T-helper 2 cell treated with Interferon-gamma antibody and Interleukin-4, amounts not matched to agents 5 μg/mL and 100 μg/mL, for 36 hours (primary cell): ENCODE measurements at regions not wholly inside any gene's neighbourhood (a gene's known extent, or its start where the extent isn't known, plus 50 kb on each side); places are given as distances from the start of the nearest gene placed in this dataset.

Source experiments
- DNase-seq: peaks from one replicate; pipeline ENCODE4 v3.0.0; 2021; ENCODE audit warnings: low spot score
- H3K27ac Mint-ChIP-seq: one replicate; pipeline ENCODE4 v1.8.0; 2021; ENCODE audit warnings: mild to moderate bottlenecking, mixed read lengths
- H3K27me3 Mint-ChIP-seq: one replicate; pipeline ENCODE4 v1.8.0; 2021; ENCODE audit warnings: low read depth, mixed read lengths
- H3K36me3 Mint-ChIP-seq: one replicate; pipeline ENCODE4 v1.8.0; 2021; ENCODE audit warnings: low read depth, mixed read lengths
- H3K4me1 Mint-ChIP-seq: one replicate; pipeline ENCODE4 v1.8.0; 2021; ENCODE audit warnings: low read depth, mixed read lengths
- H3K4me3 Mint-ChIP-seq: one replicate; pipeline ENCODE4 v1.8.0; 2022; ENCODE audit warnings: mild to moderate bottlenecking, moderate library complexity, mixed read lengths
- H3K9me3 Mint-ChIP-seq: one replicate; pipeline ENCODE4 v1.8.0; 2021; ENCODE audit warnings: mixed read lengths

DNA sequence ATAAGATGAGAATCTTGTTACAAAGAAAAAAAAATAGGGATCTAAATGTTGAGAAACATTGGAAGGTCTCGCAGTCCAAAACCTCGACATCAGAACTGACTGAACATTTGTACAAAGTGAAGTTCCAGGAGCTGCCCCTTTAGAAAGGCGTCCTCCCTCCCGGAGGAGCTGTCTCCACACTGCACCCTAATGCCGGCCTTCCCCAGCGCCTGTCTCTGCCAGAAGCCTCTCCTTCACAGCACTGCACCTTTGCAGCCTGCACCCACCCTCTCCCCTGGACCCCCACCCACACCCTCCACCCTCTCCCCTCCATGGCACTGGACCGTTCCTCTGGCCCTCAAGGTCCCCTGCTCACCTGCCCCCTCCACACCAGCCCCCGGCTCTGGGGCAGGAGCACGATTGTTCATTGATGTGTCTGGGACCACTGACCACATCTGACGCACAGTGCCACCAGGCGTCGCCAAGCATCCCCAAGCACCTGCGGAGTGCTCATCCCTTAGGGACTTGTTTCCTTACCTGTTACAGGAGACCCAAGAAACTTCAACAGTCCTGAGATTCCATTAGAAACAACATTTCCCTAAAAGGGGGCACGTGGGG lies 90.3 kb upstream of the SNTG2 start:
- Mint-ChIP-seq H3K4me1 (peaks cover 5% of the 10 kb centered on the region), H3K27me3 (peaks cover 3% of the 10 kb centered on the region), H3K36me3 (no peaks in the 10 kb centered on the region), H3K9me3 (peaks cover under 1% of the 10 kb centered on the region), H3K27ac (no peak overlapping the region), H3K4me3 (no peak overlapping the region)
- DNase-seq = no peak

DNA sequence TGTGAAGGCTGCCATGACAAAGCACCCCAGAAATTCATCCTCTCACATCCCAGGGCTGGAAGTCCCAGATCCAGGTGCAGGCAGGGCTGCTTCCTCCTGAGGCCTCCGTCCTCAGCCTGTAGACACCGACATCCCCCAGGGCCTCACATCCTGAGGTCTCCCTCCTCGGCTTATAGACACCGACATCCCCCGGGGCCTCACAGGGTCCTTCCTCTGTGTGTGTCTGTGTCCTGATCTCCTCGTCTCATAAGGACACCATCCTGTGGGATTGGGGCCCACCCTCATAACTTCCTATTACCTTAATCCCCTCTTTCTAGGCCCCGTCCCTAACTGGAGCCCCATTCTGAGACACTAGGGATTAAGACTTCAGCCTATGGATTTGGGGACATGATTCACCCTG lies 92.0 kb upstream of the SNTG2 start:
- no peak overlapping the region for H3K27ac Mint-ChIP-seq
- H3K4me3 Mint-ChIP-seq = no peak overlapping the region
- H3K9me3 Mint-ChIP-seq = peaks cover 10% of the 10 kb centered on the region
- peaks cover 11% of the 10 kb centered on the region for H3K4me1 Mint-ChIP-seq
- peaks cover 2% of the 10 kb centered on the region for H3K36me3 Mint-ChIP-seq
- H3K27me3 Mint-ChIP-seq = peaks cover 3% of the 10 kb centered on the region
- no peak for DNase-seq

DNA sequence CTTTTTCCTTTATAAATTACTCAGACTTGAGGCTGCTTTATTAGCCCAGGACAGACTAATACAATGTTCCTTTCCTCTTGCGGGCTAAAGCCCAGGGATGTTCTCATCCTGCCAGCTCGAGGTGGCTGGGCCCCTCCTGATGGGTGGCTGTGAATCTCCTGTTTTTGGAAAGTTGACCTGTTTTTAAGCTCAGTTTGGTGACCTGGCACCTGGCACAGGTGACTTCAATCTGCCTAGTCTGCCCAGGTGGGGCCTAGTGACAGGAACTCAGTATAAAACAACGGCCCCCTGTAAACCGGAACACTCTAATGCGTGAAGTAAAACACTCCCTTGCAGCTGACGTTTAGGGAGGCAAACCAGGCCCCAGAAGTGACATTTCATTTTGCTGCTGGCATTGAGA lies 92.7 kb upstream of the SNTG2 start:
- Mint-ChIP-seq H3K4me1 (peaks cover 11% of the 10 kb centered on the region), H3K27ac (no peak overlapping the region), H3K27me3 (peaks cover 3% of the 10 kb centered on the region), H3K36me3 (peaks cover 2% of the 10 kb centered on the region), H3K4me3 (no peak overlapping the region), H3K9me3 (peaks cover 10% of the 10 kb centered on the region)
- DNase-seq = no peak

DNA sequence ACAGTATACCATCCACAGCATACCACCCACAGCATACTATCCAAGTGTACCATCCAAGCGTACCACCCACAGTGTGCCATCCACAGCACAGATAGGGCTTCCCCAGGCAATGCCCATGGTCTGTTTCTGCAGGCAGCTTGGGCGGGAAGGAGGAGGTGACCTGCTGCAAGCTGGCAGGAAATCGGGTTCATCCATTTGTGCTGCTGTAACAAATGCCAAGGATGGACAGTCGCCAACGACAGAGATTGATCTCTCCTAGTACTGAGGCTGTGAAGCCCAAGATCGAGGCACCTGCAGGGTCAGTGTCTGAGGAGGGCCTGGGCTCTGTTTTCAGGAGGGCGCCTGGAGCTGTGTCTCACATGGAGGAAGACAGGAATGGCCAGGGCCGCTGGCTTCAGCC lies 93.6 kb upstream of the SNTG2 start:
- H3K9me3 Mint-ChIP-seq = peaks cover 10% of the 10 kb centered on the region

DNA sequence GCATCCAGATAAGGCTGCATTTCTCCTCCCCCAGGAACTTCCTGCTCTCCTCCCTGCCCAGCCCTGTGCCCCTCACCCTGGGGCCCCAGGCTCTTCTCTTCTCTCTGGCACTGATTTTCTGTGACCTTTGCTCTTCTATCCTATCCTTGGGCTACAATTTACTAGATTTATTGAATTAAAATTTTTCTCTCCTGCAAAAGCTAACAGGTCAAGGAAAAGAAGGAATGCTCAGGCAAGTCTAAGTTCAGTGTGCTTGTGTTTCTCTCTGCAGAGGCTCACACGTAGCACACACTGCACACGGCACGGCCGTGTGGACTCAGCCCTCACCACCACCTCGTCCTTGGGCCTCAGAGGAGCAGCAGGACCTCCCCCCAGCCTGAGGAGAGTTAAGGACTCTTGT lies 94.2 kb upstream of the SNTG2 start:
- no peak overlapping the region for H3K4me3 Mint-ChIP-seq
- H3K36me3 Mint-ChIP-seq = peaks cover 2% of the 10 kb centered on the region
- no peak overlapping the region for H3K27ac Mint-ChIP-seq
- peaks cover 3% of the 10 kb centered on the region for H3K27me3 Mint-ChIP-seq
- peaks cover 11% of the 10 kb centered on the region for H3K4me1 Mint-ChIP-seq
- peaks cover 10% of the 10 kb centered on the region for H3K9me3 Mint-ChIP-seq
- DNase-seq = no peak

More for the DNA sequence above, 93.6 kb upstream of the SNTG2 start:
- Mint-ChIP-seq H3K27ac (no peak overlapping the region), H3K4me3 (no peak overlapping the region), H3K27me3 (peaks cover 3% of the 10 kb centered on the region), H3K36me3 (peaks cover 2% of the 10 kb centered on the region), H3K4me1 (peaks cover 11% of the 10 kb centered on the region)
- DNase-seq = no peak

DNA sequence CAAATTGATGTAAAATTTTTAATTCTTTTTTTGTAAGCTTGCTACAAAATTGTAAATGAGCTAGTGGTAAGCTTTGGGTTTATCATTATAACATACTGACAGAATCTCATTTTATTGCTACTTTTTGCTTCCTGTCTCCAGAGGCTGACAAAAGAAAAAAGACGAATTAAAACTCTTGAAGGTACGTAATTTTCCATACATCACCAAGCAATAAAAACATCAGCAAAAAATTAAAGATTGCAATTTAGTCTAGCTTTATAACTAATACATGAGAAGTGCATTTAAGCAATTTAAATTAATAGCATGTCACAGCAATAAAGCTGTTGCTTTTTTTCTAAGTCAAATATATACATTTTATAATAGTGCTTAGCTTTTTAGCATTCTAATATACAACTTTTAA lies 94.6 kb upstream of the SNTG2 start:
- H3K27ac Mint-ChIP-seq = no peak overlapping the region
- no peak for DNase-seq
- H3K36me3 Mint-ChIP-seq = peaks cover 2% of the 10 kb centered on the region
- no peak overlapping the region for H3K4me3 Mint-ChIP-seq
- peaks cover 10% of the 10 kb centered on the region for H3K9me3 Mint-ChIP-seq
- peaks cover 3% of the 10 kb centered on the region for H3K27me3 Mint-ChIP-seq
- H3K4me1 Mint-ChIP-seq = peaks cover 11% of the 10 kb centered on the region

DNA sequence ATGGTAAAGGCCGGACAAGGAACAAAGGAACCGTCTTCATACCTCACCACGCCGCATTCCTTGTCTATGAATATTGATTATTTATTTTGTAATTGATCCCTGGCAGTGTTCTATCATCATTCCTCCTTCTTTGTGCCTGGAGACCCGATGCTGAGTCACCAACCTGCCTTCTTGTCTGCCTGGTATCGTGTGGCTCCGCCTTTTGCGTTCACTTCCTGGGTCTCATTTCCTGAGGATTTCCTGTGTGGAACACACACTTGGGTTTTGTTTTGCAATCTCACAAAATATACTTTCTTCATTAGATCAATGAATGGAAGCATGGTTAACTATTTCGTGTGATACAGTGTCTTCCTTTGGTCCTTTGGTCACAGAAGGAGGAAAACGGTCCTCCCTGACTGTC lies 95.5 kb upstream of the SNTG2 start:
- peak overlapping the region; percentile 33 for H3K4me3 Mint-ChIP-seq
- no peak for DNase-seq
- peak overlapping the region; percentile 41 for H3K27ac Mint-ChIP-seq

DNA sequence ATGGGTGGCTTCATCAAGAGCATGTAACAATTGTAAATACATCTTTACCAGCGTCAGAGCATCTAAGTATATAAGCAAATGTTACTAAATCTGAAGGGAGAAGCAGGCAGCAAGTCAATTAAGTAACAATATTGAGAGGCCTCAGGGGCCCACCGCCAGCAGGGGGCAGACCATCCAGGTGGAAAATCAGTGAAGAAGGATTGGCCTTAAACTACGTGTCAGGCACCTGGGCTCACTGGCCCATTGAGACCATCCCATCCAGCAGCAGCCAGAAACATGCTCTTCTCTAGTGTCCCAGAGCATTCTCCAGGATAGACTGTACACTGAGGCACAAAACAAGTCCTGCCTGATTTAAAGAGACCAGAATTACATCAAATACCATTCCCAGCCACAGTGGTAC lies 96.2 kb upstream of the SNTG2 start:
- peaks cover 10% of the 10 kb centered on the region for H3K9me3 Mint-ChIP-seq
- peak; percentile 17 for DNase-seq
- no peak overlapping the region for H3K4me3 Mint-ChIP-seq
- peaks cover 2% of the 10 kb centered on the region for H3K36me3 Mint-ChIP-seq
- peaks cover 11% of the 10 kb centered on the region for H3K4me1 Mint-ChIP-seq
- H3K27me3 Mint-ChIP-seq = peaks cover 3% of the 10 kb centered on the region
- H3K27ac Mint-ChIP-seq = no peak overlapping the region

More for the DNA sequence above, 95.5 kb upstream of the SNTG2 start:
- H3K4me1 Mint-ChIP-seq = peaks cover 11% of the 10 kb centered on the region
- peaks cover 2% of the 10 kb centered on the region for H3K36me3 Mint-ChIP-seq
- peaks cover 3% of the 10 kb centered on the region for H3K27me3 Mint-ChIP-seq
- peaks cover 10% of the 10 kb centered on the region for H3K9me3 Mint-ChIP-seq

DNA sequence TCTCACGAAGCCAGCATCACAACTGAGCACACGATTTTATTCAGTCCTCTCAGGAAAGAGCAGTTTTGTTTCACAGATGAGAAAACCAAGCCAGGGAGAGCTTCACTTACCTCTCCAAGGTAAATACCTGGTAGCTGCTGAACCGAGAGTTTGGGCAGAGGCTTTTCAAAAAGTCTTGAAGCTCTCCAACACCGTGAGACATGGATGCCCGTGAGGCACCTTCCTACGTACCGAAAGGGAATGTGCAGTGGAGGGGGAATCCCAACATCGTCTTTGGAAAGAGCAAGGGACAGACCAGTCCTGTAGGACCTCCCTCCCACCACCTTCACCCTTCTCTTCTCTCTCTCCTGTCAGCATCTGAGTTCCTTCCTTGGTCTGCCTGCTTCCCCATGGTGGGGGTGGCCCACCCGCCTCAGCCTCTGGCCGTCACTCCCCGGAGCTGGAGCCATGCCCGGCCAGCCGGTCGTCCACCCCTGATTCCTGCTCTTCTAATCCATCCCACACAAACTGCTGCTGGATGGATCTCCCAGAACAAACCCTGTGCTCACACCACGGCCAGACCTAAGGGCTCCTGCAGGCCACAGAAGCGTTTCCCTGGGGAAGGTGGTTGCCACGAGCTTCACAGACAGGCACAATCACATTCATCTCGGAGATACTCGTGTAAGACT lies 97.3 kb upstream of the SNTG2 start:
- peaks cover 10% of the 10 kb centered on the region for H3K9me3 Mint-ChIP-seq
- no peak for DNase-seq
- H3K27me3 Mint-ChIP-seq = peaks cover 3% of the 10 kb centered on the region
- peaks cover 11% of the 10 kb centered on the region for H3K4me1 Mint-ChIP-seq
- no peak overlapping the region for H3K27ac Mint-ChIP-seq
- peaks cover 2% of the 10 kb centered on the region for H3K36me3 Mint-ChIP-seq
- no peak overlapping the region for H3K4me3 Mint-ChIP-seq

DNA sequence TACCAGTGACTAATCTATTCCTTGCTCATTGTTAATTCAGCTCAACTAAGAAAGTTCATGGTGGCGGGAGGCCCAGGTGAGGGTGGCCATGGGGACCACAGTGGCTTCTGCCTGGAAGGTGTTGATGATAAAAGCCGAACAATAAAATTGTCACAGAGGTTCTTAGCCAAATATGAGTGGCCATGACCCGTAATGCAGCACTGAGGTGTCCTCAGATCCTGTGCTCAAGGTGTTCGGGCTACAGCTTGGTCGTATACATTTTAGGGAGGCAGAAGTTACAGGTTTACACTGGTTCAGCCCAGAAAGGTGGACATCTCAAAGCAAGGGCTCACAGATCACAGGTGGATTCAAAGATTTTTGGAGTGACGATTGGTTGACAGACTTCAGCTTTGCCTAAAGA lies 98.5 kb upstream of the SNTG2 start:
- H3K27ac Mint-ChIP-seq = no peak overlapping the region
- H3K9me3 Mint-ChIP-seq = peaks cover 10% of the 10 kb centered on the region
- peaks cover 11% of the 10 kb centered on the region for H3K4me1 Mint-ChIP-seq
- H3K4me3 Mint-ChIP-seq = no peak overlapping the region
- H3K27me3 Mint-ChIP-seq = peaks cover 3% of the 10 kb centered on the region
- DNase-seq = no peak
- H3K36me3 Mint-ChIP-seq = peaks cover 2% of the 10 kb centered on the region

DNA sequence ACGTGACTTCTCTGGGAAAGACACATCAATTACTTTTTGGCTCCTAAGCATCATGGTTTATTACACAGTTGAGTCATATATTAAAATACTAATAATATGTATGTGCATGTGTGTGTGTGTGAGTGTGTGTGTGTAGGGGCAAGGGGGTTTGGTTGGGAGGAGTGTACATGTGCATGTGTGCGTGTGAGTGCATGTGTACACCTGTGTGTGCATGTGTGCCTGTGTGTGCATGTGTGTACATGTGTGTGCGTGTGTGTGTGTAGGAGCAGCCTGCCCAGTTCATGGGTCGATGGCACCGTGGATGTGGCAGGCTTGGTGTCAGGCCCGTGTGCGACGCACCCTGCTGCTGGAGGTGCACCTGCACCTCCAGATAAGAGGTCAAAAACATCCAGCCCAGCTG lies 99.0 kb upstream of the SNTG2 start:
- no peak for DNase-seq
- Mint-ChIP-seq H3K4me3 (no peak overlapping the region), H3K36me3 (peaks cover 2% of the 10 kb centered on the region), H3K9me3 (peaks cover 10% of the 10 kb centered on the region), H3K27me3 (peaks cover under 1% of the 10 kb centered on the region), H3K4me1 (peaks cover 11% of the 10 kb centered on the region), H3K27ac (no peak overlapping the region)

DNA sequence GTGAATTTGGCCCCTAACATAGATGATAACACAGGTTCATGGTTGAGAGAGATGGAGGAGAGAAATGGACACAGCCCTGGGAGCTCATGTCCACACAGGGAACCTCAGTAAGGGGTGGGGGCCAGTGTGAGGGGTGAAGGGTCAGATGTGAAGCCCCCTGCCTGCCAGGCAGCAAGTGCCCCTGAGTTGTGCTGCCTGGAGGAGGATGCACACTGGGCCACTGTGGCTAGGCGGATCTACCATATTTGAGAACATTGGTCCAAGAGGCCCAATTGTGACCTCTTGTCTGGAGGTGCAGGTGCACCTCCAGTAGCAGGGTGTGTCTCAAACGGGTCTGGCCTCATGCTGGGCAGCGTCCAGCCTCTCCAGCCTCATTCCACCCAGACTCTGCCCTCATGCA lies 99.6 kb upstream of the SNTG2 start:
- Mint-ChIP-seq H3K27ac (no peak overlapping the region), H3K4me3 (no peak overlapping the region), H3K27me3 (no peaks in the 10 kb centered on the region), H3K36me3 (peaks cover 2% of the 10 kb centered on the region), H3K9me3 (peaks cover 10% of the 10 kb centered on the region), H3K4me1 (peaks cover 11% of the 10 kb centered on the region)
- DNase-seq = no peak

DNA sequence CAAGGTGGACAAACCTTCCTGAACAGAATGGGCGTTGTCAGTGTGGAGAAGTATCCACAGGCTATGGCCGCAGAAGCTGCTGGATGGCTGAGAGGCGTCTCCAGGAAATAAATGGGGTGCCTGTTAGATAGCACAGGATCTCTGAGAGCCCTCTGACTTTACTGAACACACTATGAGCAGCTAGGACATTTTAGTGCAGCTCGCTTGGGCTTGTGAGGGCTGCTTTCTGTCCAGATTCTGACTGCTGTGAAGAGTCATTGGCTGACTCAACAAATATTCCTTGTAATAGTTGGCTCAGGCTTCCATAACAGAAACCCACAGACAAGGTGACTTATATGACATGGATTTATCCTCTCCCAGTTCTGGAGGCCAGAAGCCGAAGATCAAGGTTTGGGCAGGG lies 100.2 kb upstream of the SNTG2 start:
- Mint-ChIP-seq H3K27me3 (no peaks in the 10 kb centered on the region), H3K4me3 (no peak overlapping the region), H3K27ac (no peak overlapping the region), H3K9me3 (peaks cover 10% of the 10 kb centered on the region), H3K36me3 (peaks cover 2% of the 10 kb centered on the region), H3K4me1 (peaks cover 7% of the 10 kb centered on the region)
- DNase-seq = no peak

DNA sequence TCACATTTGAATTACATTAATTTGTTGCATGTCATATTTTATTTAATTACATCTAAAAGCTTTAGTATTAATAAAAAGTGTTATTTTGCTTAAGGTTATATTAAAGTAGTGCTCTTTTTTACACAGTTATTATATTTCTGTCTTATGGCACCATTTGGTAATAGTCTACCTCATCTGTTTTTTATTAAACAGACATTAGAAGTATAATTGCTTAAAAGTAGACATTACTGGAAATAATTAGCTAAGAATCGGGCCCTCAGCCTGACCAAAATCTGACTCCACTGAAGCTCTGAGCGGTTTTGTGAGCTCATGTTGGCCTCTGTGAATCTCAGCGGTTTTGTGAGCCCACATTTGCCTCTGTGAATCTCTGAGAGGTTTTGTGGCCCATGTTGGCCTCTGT lies 102.5 kb upstream of the SNTG2 start:
- no peak overlapping the region for H3K4me3 Mint-ChIP-seq
- H3K27me3 Mint-ChIP-seq = no peaks in the 10 kb centered on the region
- no peaks in the 10 kb centered on the region for H3K36me3 Mint-ChIP-seq
- no peak overlapping the region for H3K27ac Mint-ChIP-seq
- H3K9me3 Mint-ChIP-seq = no peaks in the 10 kb centered on the region
- H3K4me1 Mint-ChIP-seq = no peaks in the 10 kb centered on the region
- no peak for DNase-seq

DNA sequence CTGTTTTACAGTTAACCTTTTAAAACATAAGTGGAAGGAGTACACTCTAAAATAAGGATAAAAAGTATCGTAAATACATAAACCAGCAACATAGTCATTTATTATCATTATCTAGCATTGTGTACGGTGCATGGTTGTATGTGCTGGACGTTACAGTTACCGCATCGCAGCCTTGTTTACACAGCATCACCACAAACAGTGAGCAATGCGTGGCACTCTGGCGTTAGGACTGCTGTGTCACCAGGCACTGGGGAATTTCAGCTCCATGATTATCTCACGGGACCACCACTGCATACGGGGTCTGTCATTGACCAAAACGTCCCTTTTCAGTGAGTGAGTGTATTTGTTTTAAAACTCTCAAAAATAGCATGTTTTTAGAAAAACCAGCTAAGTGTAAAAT lies 103.0 kb upstream of the SNTG2 start:
- Mint-ChIP-seq H3K36me3 (no peaks in the 10 kb centered on the region), H3K27ac (no peak overlapping the region), H3K4me1 (no peaks in the 10 kb centered on the region), H3K27me3 (no peaks in the 10 kb centered on the region), H3K9me3 (no peaks in the 10 kb centered on the region), H3K4me3 (no peak overlapping the region)
- no peak for DNase-seq
